Body of pancreas (tissue), 4 donors: ENCODE measurements at regions not wholly inside any gene's neighbourhood (a gene's known extent, or its start where the extent isn't known, plus 50 kb on each side); places are given as distances from the start of the nearest gene placed in this dataset.

Experiments
- POLR2A ChIP-seq, 3 donors: fragments of 450-650 bp; IDR thresholded peaks; one replicate each; pipeline ENCODE4 v1.6.1; 2016; ENCODE audit warnings: antibody characterized with exemption in 3 of 3, mild to moderate bottlenecking in 2 of 3
- TF ChIP-seq, protein P1 (sequence below), 7 experiments: fragments of 450-650 bp in 4 of 7; fragments of 200-600 bp in 3 of 7; sonication (generic) in 3 of 7; IDR thresholded peaks; one replicate each; pipeline ENCODE4 v1.5.1; 2016 to 2019; ENCODE audit warnings: antibody characterized with exemption in 7 of 7

DNA sequence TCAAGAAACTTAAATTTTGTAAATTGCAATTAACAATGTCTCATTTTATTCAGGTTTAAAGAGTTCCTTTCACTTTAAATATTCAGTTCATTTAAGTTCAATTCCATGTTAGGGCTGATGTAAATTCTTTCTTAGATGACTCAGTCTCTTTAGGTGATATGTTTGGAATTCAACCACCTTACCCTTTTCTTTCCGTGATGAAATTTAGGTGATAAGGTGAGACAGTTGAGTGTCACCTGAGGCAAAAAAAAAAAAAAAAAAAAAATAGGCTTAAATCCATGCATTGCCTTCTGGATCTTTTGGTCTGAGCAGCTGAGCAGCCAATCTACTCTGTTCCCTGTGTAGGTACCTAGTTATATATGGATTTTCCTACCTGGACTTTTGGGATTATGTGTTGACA lies 299.5 kb downstream of the DAD1 start:
- TF ChIP-seq, protein P1, sequence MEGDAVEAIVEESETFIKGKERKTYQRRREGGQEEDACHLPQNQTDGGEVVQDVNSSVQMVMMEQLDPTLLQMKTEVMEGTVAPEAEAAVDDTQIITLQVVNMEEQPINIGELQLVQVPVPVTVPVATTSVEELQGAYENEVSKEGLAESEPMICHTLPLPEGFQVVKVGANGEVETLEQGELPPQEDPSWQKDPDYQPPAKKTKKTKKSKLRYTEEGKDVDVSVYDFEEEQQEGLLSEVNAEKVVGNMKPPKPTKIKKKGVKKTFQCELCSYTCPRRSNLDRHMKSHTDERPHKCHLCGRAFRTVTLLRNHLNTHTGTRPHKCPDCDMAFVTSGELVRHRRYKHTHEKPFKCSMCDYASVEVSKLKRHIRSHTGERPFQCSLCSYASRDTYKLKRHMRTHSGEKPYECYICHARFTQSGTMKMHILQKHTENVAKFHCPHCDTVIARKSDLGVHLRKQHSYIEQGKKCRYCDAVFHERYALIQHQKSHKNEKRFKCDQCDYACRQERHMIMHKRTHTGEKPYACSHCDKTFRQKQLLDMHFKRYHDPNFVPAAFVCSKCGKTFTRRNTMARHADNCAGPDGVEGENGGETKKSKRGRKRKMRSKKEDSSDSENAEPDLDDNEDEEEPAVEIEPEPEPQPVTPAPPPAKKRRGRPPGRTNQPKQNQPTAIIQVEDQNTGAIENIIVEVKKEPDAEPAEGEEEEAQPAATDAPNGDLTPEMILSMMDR (IDR thresholded peaks at IDR 0.05): no peak
- TF ChIP-seq POLR2A (IDR thresholded peaks at IDR 0.05): no peak
